Thymus (tissue), 11 donors: ENCODE measurements at regions not wholly inside any gene's neighbourhood (a gene's known extent, or its start where the extent isn't known, plus 50 kb on each side); places are given as distances from the start of the nearest gene placed in this dataset.

Source experiments
- DNase-seq, 9 donors: peaks; one replicate each; pipeline ENCODE4 v3.0.0-alpha.2; 2013; ENCODE audit warnings: low spot score in 9 of 9, low read depth in 6 of 9, missing footprints in 1 of 9
- H3K27ac ChIP-seq, 2 donors: one replicate each; pipeline ENCODE4 v1.5.1; 2013; ENCODE audit warnings: control low read depth in 1 of 2, low read depth in 1 of 2, low read length in 1 of 2, mild to moderate bottlenecking in 1 of 2, moderate library complexity in 1 of 2
- H3K27me3 ChIP-seq, 2 donors: one replicate each; pipeline ENCODE4 v1.5.1; 2013; ENCODE audit warnings: low read length in 1 of 2; ENCODE audit not compliant: control insufficient read depth in 2 of 2, insufficient read depth in 1 of 2
- H3K36me3 ChIP-seq, 2 donors: one replicate each; pipeline ENCODE4 v1.5.1; 2013; ENCODE audit warnings: low read length in 1 of 2, mild to moderate bottlenecking in 1 of 2, moderate library complexity in 1 of 2; ENCODE audit not compliant: control insufficient read depth in 2 of 2, insufficient read depth in 2 of 2
- H3K4me1 ChIP-seq, 2 donors: one replicate each; pipeline ENCODE4 v1.5.1; 2013; ENCODE audit warnings: low read length in 2 of 2; ENCODE audit not compliant: control insufficient read depth in 2 of 2, insufficient read depth in 2 of 2
- H3K4me3 ChIP-seq, 2 donors: one replicate each; pipeline ENCODE4 v1.5.1; 2013; ENCODE audit warnings: low read length in 2 of 2, control low read depth in 1 of 2, mild to moderate bottlenecking in 1 of 2
- H3K9me3 ChIP-seq, 2 donors: one replicate each; pipeline ENCODE4 v1.5.1; 2013; ENCODE audit warnings: low read length in 1 of 2, mild to moderate bottlenecking in 1 of 2; ENCODE audit not compliant: control insufficient read depth in 2 of 2, insufficient read depth in 1 of 2
- WGBS: extraction: QIAGEN DNeasy Blood & Tissue Kit; methylation state at CpG from one replicate; pipeline ENCODE4 v1.1.7; 2013; 5-methylcytosine and 5-hydroxymethylcytosine counted together
- donor health status: healthy.

GRCh38 chr1:87916965-87917364, 588.3 kb downstream of the LMO4 start:
- H3K4me1 ChIP-seq, result no peaks in the 10 kb centered on the region

DNA sequence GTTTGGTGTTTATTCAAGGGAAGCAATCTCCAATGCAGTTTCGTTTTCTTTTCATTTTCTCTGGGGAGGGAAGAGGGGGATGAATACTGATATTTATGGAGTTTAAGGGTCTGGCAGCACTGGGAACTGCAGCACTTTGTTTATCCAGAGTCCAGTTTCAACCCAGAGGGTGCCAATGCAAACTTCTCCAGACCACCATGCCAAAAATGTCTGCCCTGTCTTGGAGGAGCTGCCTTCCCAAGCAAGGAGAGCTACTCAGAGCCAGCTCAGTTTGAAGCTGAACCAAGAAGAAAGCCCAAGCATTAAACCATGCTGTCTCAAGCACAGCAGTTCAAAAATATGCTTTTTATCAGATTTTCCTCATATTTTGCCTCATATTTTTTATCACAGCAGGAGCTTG, 589.7 kb downstream of the LMO4 start:
- H3K27ac ChIP-seq, result no peak overlapping the region
- no peaks in the 10 kb centered on the region for H3K27me3 ChIP-seq
- WGBS, result 93% methylated on average over 1 of the region's 1 CpG
- no peak overlapping the region for H3K4me3 ChIP-seq
- no peaks in the 10 kb centered on the region for H3K9me3 ChIP-seq
- H3K4me1 ChIP-seq, result no peaks in the 10 kb centered on the region
- DNase-seq, result no peak
- H3K36me3 ChIP-seq, result no peaks in the 10 kb centered on the region

More at GRCh38 chr1:87916965-87917364, 588.3 kb downstream of the LMO4 start:
- no peak for DNase-seq
- Histone ChIP-seq H3K27me3 (no peaks in the 10 kb centered on the region), H3K9me3 (no peaks in the 10 kb centered on the region), H3K4me3 (no peak overlapping the region), H3K27ac (no peak overlapping the region), H3K36me3 (no peaks in the 10 kb centered on the region)
- 98% methylated on average over 3 of the region's 3 CpGs for WGBS

DNA sequence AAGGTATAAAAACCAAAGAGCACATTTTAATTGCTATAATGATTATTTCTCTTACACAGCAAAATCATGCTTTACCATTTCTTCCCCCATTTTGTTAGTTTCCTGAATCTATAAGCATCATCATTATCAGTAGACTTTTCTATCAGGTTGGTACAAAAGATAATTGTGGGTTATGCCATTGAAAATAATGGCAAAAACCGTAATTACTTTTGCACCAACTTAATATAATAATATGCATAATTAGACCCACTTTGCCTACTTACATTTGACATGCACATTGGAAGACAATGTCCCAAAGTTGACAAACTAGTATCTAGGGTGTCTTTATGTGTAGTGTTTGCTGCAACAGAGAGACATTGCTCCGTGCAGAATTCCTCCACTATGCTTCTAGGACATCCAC, 594.2 kb downstream of the LMO4 start:
- H3K27me3 ChIP-seq, result no peaks in the 10 kb centered on the region
- WGBS, result 97% methylated on average over 2 of the region's 2 CpGs
- H3K9me3 ChIP-seq, result no peaks in the 10 kb centered on the region
- no peak for DNase-seq
- H3K4me1 ChIP-seq, result no peaks in the 10 kb centered on the region
- H3K27ac ChIP-seq, result no peak overlapping the region
- no peaks in the 10 kb centered on the region for H3K36me3 ChIP-seq
- H3K4me3 ChIP-seq, result no peak overlapping the region

DNA sequence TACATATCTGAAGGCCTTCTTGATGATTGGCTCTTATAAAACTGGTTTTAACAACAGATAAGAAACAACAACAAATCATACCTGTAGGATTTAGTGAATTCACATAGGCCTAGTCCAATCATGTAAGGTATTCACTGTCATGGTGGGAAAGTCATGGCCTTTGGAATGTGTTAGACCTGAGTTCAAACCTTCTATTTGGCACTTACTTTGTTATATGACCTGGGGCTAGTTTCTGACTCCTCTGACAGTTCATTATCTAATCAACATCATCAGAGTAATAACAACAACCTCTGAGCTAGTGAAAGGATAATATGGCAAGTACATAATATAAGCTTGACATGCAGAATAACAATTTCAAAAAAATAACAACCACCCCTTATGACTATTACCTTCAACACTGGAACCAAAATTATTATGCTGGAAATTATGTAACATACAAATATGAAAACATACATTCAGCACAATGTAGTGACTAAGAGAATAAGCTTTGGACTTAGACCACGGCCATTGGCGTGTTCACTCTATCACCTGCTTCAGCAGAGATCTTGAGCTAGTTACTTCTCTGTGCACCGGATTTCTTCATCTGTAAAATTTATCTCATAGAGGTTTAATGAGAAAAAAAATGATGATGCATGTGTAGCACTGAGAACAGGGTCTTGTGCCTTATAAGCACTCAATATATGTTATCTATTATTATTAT, 597.6 kb downstream of the LMO4 start:
- 98% methylated on average over 3 of the region's 3 CpGs for WGBS
- Histone ChIP-seq H3K27me3 (no peaks in the 10 kb centered on the region), H3K4me1 (no peaks in the 10 kb centered on the region), H3K36me3 (no peaks in the 10 kb centered on the region), H3K27ac (no peak overlapping the region), H3K9me3 (no peaks in the 10 kb centered on the region), H3K4me3 (no peak overlapping the region)
- DNase-seq, result no peak

- no peaks in the 10 kb centered on the region for H3K9me3 ChIP-seq
- 98% methylated on average over 1 of the region's 1 CpG for WGBS
- no peaks in the 10 kb centered on the region for H3K36me3 ChIP-seq
- H3K4me1 ChIP-seq, result no peaks in the 10 kb centered on the region
- no peaks in the 10 kb centered on the region for H3K27me3 ChIP-seq
- DNase-seq, result no peak
- no peak overlapping the region for H3K4me3 ChIP-seq
- H3K27ac ChIP-seq, result no peak overlapping the region
These were observed 598.2 kb downstream of the LMO4 start for GRCh38 chr1:87926921-87927320.

- DNase-seq, result peak in 1 of 9 donors; percentile 22
- Histone ChIP-seq H3K27ac (no peak overlapping the region), H3K36me3 (no peaks in the 10 kb centered on the region), H3K27me3 (no peaks in the 10 kb centered on the region), H3K4me3 (no peak overlapping the region), H3K9me3 (no peaks in the 10 kb centered on the region), H3K4me1 (no peaks in the 10 kb centered on the region)
- WGBS, result 91% methylated on average over 3 of the region's 3 CpGs
These were observed 599.0 kb downstream of the LMO4 start for GRCh38 chr1:87927391-87928280.

DNA sequence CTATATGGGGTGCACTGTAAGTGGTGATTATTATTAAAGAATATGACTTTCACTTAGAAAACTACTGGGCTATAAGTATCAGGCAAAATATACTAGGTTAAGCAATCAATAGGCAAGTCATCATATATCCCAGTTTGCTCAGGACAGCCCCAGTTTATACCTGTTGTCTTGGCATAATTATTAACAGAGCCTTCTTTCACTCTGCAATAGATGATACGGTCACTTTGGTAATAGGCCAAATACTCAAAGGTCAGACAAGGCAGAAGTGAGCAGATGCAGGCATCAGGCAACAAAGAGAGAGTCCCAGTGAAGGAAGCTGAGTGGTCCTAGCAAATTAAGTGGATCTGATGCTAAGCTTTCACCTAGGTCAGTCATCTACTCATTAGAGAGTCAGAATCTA, 599.9 kb downstream of the LMO4 start:
- no peaks in the 10 kb centered on the region for H3K4me1 ChIP-seq
- H3K9me3 ChIP-seq, result no peaks in the 10 kb centered on the region
- no peak for DNase-seq
- H3K4me3 ChIP-seq, result no peak overlapping the region
- H3K36me3 ChIP-seq, result no peaks in the 10 kb centered on the region
- 99% methylated on average over 1 of the region's 1 CpG for WGBS
- no peak overlapping the region for H3K27ac ChIP-seq
- H3K27me3 ChIP-seq, result no peaks in the 10 kb centered on the region

GRCh38 chr1:87929906-87930305, 601.2 kb downstream of the LMO4 start:
- H3K36me3 ChIP-seq, result no peaks in the 10 kb centered on the region
- no peaks in the 10 kb centered on the region for H3K4me1 ChIP-seq
- no peak overlapping the region for H3K27ac ChIP-seq
- no peaks in the 10 kb centered on the region for H3K9me3 ChIP-seq
- DNase-seq, result no peak
- H3K4me3 ChIP-seq, result no peak overlapping the region
- no peaks in the 10 kb centered on the region for H3K27me3 ChIP-seq
- 85% methylated on average over 1 of the region's 1 CpG for WGBS

GRCh38 chr1:87930796-87931195, 602.1 kb downstream of the LMO4 start:
- Histone ChIP-seq H3K4me1 (no peaks in the 10 kb centered on the region), H3K9me3 (no peaks in the 10 kb centered on the region), H3K27me3 (no peaks in the 10 kb centered on the region), H3K4me3 (no peak overlapping the region), H3K36me3 (no peaks in the 10 kb centered on the region), H3K27ac (no peak overlapping the region)
- 93% methylated on average over 1 of the region's 1 CpG for WGBS
- no peak for DNase-seq
